Esophagus muscularis mucosa (tissue), 3 donors: ENCODE measurements at regions not wholly inside any gene's neighbourhood (a gene's known extent, or its start where the extent isn't known, plus 50 kb on each side); places are given as distances from the start of the nearest gene placed in this dataset.

Source experiments
- POLR2A ChIP-seq: fragments of 450-650 bp; IDR thresholded peaks from one replicate; pipeline ENCODE4 v1.6.1; 2017; ENCODE audit warnings: antibody characterized with exemption, moderate library complexity, mild to moderate bottlenecking, low read depth
- POLR2AphosphoS5 ChIP-seq, 2 donors: sonication (generic); formaldehyde crosslinking; IDR thresholded peaks; one replicate each; pipeline ENCODE4 v1.6.1; 2017; ENCODE audit warnings: antibody characterized with exemption in 2 of 2
- TF ChIP-seq, protein P1 (sequence below), 3 experiments: fragments of 200-600 bp in 2 of 3; fragments of 450-650 bp in 1 of 3; sonication (generic) in 2 of 3; IDR thresholded peaks; one replicate each; pipeline ENCODE4 v1.5.1; 2017 to 2019; ENCODE audit warnings: antibody characterized with exemption in 3 of 3, mild to moderate bottlenecking in 2 of 3, moderate library complexity in 1 of 3

DNA sequence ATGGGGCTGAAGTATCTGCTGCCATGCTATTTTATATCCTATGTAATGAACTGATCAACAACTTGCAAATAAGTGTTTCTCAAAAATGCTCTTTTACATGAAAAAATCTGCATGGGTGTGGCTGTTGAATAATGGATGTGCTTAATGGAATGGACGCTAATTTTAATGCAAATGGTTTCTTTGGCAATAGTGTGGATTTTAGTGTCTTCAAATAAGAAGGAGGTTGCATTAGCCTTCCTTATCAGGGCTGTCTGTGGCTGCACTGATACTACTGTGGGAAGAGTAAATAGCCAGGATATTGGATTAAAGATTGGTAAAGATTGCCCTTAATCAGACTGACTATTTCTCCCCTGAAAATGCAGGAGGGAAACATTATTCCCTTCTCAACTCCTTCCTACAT, 121.9 kb upstream of the STK32A start:
- TF ChIP-seq, protein P1, sequence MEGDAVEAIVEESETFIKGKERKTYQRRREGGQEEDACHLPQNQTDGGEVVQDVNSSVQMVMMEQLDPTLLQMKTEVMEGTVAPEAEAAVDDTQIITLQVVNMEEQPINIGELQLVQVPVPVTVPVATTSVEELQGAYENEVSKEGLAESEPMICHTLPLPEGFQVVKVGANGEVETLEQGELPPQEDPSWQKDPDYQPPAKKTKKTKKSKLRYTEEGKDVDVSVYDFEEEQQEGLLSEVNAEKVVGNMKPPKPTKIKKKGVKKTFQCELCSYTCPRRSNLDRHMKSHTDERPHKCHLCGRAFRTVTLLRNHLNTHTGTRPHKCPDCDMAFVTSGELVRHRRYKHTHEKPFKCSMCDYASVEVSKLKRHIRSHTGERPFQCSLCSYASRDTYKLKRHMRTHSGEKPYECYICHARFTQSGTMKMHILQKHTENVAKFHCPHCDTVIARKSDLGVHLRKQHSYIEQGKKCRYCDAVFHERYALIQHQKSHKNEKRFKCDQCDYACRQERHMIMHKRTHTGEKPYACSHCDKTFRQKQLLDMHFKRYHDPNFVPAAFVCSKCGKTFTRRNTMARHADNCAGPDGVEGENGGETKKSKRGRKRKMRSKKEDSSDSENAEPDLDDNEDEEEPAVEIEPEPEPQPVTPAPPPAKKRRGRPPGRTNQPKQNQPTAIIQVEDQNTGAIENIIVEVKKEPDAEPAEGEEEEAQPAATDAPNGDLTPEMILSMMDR (IDR thresholded peaks at IDR 0.05), result no peak
- TF ChIP-seq POLR2A (no peak), POLR2AphosphoS5 (IDR thresholded peaks at IDR 0.05) (no peak)
